HG02885 (cell line): ENCODE measurements at regions not wholly inside any gene's neighbourhood (a gene's known extent, or its start where the extent isn't known, plus 50 kb on each side); places are given as distances from the start of the nearest gene placed in this dataset.
"Not testable (repeated sequence)": the region's sequence is repeated elsewhere in the genome, so short reads cannot be mapped to it uniquely, and the experiment has no call there.

Source experiments
- ATAC-seq: cut with Tn5 transposase; IDR thresholded peaks from one replicate; pipeline ENCODE4 v1.9.1; 2021; ENCODE audit warnings: mild to moderate bottlenecking; ENCODE audit not compliant: unreplicated experiment, poor library complexity

GRCh38 chr5:56763711-56764466 lies 51.5 kb upstream of the MAP3K1 start:
- no peak for ATAC-seq

DNA sequence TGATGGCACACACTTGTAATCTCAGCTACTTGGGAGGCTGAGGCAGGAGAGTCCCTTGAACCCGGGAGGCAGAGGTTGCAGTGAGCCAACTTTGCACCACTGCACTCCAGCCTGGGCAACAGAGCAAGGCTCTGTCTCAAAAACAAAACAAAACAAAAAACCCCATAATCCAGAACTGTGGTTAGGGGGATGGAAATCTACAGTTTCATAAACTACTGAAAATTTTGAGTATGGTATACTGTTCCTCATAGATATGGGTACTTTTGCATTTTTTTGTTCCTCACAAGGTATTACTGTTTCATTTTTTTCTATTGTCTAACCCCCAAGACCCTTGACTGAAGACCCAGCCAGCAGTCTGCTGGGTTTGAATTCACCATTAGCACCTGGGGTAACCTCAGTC lies 52.2 kb upstream of the MAP3K1 start:
- ATAC-seq, result no peak

DNA sequence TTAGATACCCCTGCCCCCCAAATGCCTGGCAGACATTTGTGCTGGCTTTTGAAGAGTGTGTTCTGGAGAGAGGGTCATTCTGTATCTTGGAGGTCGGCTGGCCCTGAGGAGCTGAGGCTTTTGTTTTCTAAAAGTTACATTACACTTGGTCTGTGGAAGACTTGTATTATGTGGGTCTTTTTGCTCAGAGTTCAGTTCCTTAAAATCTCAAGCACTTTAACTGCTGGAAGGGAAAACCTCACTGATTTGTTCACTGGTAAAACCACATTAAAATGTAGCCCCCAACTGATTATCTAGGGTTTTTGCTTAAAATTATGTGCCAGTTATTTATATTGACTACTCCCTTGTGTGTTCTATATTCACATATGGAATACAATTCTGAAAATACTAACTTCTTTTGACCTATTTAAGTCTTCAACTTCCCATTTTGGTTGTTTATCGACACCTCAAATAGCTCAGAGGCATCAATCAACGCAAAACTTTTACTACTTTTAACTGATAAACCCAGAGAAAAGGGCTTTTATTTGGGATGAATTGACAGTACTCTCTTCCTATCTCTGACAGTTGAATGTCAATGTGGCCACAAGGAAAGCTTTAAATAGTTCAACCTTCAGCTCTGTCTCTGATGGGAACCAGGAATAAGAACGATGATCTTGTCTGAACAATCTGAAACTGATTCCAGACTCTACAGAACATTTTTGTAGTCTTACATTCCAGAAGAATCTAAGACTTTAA lies 54.0 kb upstream of the MAP3K1 start:
- ATAC-seq, result no peak

DNA sequence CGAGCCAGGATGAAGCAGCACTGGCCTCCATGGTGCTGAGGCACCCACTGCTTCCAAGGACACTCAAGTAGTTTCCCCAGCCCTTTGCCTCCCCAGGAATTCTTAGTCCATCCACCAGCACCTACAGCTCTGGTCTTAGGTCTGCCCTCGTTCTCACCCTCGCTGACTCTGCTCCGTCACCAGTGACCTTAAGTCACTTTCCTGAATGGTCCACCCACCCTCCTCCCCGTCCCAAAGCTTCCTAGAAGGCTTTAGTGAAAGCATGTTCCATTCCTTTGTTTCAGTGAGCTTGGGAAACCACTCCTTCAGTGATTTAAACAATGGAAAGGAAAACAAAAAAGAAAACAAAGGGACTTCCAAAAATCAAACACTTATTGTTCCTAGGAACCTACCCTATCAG lies 54.6 kb upstream of the MAP3K1 start:
- ATAC-seq, result no peak

DNA sequence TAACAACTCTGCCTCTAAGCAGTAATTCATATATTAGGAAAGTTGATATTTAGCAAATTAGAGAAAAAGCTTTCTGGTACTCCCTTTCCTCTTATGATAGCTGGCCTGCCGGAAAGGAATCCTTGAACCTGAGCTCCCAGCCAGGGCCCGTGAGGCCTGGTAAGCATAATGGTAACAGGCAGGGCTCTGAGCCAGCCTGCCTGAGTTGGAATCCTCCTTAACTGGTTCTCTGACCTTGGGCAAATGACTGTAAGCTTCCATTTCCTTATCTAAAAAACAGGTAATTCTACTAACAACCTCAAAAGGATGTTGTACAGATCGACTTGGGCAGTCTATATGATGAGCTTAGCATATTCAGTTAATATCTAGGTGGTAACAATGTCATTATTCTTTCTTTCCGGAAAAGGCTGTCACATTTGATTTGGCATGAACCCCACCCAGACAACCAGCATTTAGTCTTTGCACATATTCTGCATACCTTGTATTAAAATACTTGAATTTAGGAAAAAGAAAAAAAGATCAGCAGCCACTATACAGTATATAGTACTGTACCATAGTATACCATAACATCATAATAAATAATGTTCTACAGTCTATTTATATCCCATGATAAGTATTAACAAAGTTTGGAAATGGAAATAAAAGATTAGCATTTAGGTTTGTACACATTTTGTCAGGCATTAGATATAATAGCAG lies 55.7 kb upstream of the MAP3K1 start:
- ATAC-seq, result no peak

DNA sequence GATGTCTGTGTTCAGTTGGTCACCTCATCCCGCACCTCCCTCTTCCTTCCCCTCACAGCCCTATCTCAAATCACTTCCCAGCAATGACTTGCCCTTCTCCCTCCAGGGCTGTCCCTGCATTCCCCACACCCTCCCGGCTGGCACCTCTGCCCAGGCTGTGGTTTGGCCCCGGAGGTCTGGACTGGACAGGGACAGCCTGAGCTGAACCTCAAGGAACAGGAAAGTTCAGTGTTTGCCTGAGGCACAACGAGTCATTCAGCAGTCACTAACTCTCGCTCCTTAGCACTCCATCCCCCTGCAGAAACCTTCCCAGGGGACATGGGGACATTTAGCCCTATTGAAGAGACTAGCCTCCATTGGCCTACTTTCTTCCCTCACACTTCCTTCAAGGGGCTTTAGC lies 58.3 kb upstream of the MAP3K1 start:
- no peak for ATAC-seq

- ATAC-seq, result no peak
Measured at GRCh38 chr5:56755036-56755555, 60.3 kb upstream of the MAP3K1 start.

DNA sequence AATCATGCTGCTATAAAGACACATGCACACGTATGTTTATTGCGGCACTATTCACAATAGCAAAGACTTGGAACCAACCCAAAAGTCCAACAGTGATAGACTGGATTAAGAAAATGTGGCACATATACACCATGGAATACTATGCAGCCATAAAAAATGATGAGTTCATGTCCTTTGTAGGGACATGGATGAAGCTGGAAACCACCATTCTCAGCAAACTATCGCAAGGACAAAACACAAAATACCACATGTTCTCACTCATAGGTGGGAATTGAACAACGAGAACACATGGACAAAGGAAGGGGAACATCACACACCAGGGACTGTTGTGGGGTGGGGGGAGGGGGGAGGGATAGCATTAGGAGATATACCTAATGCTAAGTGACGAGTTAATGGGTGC lies 61.8 kb upstream of the MAP3K1 start:
- not testable (repeated sequence) for ATAC-seq

DNA sequence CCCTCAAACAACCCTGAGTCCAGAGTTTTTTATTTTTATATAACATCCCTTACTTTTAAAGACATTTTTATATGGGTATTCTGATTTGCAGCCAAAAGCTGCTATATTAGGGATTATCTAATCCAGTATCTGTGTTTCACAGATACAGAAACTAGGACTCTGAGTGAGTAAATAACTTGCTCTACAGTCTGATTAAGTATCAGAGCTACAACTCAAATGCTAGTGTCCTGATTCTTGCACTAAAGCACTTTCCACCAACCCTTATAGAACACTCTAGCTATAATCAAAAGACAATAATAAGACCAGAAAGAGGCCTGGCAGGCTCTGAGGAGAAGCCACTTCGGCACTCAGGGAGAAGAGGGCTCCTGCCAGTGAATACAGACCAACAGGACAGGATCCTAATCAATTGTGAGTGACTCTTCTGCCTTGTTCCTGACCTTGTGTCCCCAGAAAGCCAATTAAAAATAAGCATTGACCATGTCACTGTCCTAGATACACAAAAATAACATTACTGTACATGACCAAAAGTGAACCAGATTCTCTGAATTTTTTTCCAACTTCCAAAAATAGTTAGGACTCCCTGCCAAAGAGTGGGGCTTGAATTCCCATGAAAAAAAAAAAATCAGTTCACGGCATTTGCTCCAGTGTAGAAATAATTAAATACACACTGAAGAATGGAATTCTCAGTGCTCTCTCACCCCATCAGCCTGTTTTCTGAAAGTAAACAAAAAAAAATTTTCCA lies 63.6 kb upstream of the MAP3K1 start:
- no peak for ATAC-seq

- ATAC-seq, result no peak
Measured at GRCh38 chr5:56749842-56750241, 65.5 kb upstream of the MAP3K1 start.

DNA sequence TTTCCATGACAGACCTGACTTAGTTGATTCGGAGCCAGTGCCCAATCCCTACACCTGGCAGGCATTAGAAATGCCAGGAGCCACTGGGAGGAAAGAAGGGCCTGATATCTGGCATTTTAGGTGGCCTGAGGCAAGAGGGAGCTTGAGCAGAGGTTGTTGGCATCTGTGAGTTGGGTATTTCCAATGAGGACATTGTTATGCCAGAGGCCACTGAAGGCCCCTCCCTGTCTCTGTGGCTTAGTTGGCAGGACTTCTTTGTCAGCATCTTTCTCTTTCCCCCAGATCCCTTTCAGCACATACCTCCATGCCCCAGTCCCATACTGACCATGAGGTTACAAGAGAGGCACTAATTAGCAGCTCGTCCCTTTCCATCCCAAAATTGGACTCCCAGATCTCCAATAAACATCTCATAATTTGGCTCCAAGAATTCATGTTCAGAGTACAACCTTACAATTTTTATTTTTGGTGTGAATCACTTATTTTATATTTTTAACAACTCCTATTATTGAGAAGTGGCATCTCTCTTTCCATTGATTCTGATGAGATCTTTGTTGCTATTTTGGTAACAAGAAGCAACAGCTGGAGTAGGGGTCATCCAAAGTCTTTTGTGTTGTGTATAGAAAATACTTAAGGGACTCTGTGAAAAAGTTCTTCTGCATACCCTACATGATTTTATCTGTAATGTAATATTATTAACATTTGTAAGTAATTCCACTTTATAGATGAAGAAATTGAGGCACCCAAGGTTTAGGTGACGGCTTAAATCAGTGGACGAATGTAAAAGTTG lies 68.6 kb upstream of the MAP3K1 start:
- no peak for ATAC-seq

DNA sequence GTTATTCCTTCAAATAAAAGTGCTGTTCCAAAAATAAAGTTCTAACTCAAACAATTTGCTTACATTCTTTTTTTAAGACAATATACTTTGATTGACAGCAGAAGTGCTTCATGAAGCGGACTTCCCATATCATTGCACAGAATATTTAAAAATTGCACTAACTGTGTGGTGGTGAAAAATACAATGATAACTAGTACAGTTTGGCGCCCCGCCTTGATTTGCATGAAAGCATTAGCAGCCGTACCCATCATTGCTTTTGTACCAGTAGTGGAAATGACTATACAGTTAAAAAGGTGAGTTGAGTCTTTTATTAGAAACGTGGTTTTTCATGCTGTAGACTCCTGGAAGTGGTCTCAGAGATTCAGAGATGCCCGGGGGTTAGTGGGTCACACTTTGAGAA lies 69.5 kb upstream of the MAP3K1 start:
- ATAC-seq, result no peak

DNA sequence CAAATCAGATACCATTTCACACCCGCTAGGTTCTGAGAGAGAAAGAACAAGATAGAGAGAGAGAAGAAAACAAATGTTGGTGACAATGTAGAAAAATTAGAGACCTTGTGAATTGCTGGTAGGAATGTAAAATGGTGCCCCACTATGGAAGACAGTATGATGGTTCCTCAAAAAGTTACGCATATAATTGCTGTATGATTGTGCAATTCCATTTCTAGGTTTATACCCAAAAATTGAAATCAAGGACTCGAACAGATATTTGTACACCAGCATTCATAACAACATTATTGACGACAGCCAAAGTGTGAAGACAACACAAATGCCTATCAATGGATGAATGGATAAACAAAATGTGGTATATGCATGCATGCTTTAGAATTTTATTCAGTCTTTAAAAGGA lies 74.5 kb upstream of the MAP3K1 start:
- no peak for ATAC-seq

- ATAC-seq, result no peak
Measured at GRCh38 chr5:56739990-56740389, 75.4 kb upstream of the MAP3K1 start.

- ATAC-seq, result no peak
Measured at GRCh38 chr5:56737951-56738606, 77.3 kb upstream of the MAP3K1 start.

DNA sequence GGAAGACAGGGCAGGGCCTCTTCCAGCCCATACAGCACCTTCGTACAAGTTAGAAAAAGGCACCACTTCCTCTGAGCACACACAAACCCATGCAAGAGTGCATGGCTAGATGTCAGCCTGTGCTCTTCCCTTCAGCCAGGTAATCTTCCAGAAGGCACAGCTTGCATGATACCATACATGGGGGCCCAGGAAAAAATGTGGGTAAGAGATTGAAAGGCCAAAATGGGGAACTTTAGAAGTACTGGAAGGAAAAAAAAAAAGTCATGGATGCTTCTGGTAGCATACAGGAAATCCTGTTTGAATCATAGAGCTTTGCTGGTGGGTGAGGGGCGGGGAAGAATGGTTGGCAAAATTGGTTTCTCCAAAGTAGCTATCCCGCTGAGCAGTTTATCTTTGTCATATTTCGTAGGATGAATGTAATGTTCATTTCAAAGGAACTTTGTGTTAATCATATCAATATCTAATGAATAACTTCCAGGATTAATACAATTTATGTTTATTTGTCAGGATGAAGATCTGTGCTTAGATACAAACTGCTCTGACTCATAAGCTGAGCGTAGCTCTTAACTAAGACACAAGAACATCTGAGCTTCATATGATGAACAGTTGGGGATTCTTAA lies 78.2 kb upstream of the MAP3K1 start:
- ATAC-seq, result no peak

DNA sequence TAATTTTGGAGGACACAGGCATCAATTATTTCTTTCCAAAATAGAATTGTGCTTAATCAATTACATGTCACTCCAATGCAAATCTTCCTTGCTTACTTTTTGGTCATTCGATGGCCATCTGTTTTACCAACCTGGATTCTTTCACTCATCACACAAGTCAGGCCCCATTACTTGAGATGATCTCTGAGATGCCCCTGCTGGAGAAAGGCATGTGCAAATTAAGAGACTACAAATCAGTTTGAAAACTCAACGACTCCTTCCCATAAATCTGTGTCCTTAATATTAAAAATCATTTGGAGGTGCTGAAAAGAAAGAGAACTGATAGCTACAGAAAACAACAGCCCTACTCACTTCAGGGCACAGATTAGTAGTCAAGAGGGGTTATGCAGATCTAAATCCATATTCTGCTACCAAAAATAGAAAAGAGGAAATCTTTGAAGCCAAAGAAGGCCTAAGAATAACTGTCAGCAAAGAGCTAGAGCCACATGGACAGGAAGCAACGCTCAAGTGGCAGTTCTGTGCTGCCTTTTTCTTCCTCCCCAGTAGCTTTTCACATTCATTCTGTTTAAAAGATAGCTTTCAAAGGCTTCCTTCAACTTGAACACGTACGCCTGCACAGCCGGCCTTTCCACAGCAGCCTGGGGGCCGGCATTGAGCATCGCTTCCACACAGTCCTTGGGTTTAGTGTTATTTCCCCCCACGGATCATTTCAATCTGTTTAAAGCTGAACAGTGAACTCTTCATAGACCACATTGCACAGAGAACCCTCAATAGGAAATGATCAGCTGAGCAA lies 79.3 kb upstream of the MAP3K1 start:
- ATAC-seq, result no peak

DNA sequence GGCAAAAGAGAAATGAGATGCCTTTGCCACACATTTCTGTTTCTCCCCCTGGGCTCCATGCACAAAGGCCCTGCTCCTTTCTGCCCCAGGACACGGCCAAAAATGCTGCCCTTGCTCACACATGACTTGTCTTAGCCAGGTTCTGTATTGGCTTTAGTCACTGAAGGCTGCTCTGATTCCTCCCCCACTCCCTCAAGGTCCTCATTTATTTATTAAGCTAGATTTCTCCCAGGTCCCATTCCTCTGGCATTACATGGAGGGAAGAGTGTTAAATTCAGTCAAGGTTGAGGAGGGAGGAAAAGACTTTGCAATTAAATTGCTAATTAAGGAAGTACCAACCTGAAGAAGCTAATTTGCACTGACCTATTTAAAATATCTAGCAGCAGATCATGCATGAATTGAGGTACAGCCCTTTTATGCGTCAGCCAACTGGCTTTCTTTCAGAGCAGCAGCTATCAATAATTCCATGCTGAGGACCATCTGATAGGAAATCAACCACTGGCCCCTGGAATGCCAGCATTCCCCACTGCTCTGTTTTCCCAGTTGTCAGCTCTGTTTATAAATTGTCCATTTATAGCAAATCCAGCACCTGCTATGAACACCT lies 81.2 kb upstream of the MAP3K1 start:
- ATAC-seq, result no peak
